Stimulated activated CD8-positive, alpha-beta memory T cell treated with anti-CD3 and anti-CD28 coated beads, Interleukin-12 subunit alpha, Interleukin-12 subunit beta, amount 100 ng/mL, for 24 hours (primary cell): ENCODE measurements at regions not wholly inside any gene's neighbourhood (a gene's known extent, or its start where the extent isn't known, plus 50 kb on each side); places are given as distances from the start of the nearest gene placed in this dataset.

Source experiments
- DNase-seq: peaks from one replicate; pipeline ENCODE4 v3.0.0-alpha.2; 2020; ENCODE audit errors: extremely low read depth

DNA sequence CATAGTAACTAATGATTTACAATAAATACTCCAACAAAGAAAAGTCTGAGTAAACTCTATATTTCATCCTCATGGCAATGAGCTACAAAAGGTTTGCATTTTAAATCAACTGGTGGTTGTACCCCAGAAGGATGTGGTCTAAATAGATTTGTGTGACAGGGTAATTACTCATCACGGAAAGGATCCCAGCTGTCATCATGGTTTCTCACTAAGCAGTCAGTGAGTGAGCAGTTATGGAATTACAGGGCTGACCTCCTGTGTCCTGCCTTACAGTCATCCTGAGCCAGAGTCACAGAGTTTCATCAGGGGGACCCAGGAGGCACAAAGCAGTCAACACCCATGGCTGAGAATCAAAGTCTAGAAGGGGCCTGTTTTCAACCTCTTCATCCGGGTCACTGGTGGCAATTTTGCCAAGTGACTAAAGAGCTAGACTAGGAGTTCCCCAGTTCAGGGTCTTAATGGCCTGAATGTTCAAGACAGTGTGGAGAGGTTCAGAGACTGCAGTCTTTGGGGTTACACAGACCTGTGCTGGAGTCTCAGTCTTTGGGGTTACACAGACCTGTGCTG lies 210.7 kb upstream of the SLC24A2 start:
- peak; percentile 28 for DNase-seq

DNA sequence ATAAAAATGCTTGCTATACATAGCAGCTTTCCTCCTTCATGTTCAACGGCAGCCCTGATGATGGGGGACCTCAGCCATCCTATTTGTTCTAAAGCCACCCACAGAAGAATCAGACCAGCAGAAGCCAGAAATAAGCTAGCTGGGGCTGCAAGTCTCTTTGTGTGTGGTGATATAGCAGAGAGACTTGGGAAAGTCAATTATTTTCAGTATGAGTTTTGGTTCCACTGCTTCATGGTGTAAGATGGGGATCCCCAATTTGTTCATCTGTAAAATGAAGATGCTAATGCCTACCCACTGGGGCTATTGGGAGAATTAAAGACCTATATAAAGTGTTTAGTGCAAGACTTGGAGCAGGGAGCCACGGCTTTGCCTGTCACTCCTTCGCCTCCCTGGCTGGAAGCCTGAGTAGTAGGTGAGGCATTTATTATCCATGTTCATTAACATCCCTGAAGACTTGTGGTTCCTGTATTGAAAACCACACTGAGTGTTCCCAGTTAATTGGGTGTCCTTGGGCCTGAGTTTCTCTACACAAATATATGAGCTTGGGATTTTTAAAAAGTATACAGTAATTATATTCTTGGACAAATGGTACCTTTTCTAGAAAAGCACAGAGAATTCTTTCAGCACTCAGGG lies 210.1 kb upstream of the SLC24A2 start:
- DNase-seq, result no peak

GRCh38 chr9:19998153-19998552 lies 209.3 kb upstream of the SLC24A2 start:
- DNase-seq, result no peak

DNA sequence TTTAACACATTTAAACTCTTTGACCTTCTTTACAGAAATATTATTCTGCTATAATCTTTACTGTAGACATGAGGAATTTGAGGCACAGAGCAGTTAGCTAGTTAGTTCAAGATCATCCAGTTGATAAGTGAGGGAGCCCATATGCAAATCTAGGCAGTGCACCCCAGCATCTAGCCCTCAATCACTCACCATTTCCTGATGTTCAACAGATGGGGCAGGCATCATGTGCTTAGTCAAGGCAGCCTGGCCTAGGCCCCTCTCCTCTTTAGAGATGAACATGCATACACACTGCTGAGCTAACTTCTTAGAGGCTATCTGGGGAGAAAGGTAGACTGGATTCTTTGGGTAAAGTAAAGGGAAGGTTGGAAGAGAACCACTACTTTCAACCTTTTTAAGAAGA lies 206.8 kb upstream of the SLC24A2 start:
- DNase-seq, result no peak

DNA sequence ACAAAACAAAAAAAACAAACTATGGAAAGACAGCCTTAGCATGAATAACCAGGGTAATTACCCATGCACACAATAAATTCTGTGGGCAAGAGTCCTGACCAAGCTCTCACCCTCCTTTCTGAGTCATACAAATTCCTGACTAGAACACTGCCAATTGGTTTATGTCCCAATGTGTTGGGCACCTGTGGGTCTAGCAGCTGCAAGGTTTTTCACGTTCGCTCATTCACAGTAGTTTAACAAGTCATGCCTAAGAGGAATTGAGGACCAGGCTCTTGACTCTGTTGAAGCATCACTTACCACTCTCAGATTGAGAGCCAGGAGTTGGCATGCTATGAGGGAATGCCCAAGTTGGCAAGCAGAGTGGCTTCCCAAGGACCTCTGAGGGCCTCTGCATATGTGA lies 205.5 kb upstream of the SLC24A2 start:
- no peak for DNase-seq

DNA sequence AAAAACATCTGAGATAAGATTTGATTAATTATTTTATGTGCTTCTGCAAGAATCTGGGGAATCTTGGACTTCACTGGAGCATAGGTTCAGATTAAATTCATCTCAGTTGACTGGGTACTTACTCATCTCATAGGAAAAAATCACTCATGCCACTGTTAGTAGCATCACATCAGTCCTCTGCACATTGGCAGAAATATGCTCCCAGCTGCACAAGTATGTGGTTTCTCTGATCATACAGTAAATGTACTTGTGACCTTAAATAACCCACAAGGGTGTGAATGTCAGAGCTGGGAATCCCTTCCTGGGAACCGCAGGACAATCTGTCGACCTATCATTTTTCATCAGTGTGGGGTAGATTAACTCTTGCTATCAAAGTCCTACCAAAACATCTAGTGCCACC lies 203.7 kb upstream of the SLC24A2 start:
- no peak for DNase-seq

DNA sequence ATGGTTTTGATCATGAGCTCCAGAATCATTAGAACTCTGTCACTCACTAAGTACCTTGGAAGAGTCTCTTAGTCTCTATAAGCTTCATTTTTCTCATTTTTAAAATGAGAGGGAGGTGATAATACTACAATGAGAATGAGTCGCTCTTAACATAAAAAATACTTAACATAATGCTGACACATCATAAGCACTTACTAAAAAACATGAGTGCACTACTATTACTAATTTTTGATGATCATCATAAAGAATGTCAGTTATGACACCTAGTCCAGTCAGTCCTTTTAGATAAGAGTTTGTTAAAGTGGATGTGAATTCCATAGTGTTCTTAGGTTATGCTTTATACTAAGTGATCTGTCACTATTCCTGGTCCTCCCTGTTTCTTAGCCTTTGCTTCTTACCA lies 200.4 kb upstream of the SLC24A2 start:
- no peak for DNase-seq

- DNase-seq, result no peak
Measured at GRCh38 chr9:19988281-19988680, 199.4 kb upstream of the SLC24A2 start.

- DNase-seq, result no peak
Measured at GRCh38 chr9:19985081-19985480, 196.2 kb upstream of the SLC24A2 start.

GRCh38 chr9:19976226-19976625 lies 187.4 kb upstream of the SLC24A2 start:
- DNase-seq, result no peak

GRCh38 chr9:19975499-19975898 lies 186.7 kb upstream of the SLC24A2 start:
- no peak for DNase-seq

GRCh38 chr9:19969721-19970120 lies 180.9 kb upstream of the SLC24A2 start:
- no peak for DNase-seq

- no peak for DNase-seq
Measured at GRCh38 chr9:19967888-19968459, 179.1 kb upstream of the SLC24A2 start.

GRCh38 chr9:19967216-19967887 lies 178.5 kb upstream of the SLC24A2 start:
- no peak for DNase-seq

GRCh38 chr9:19965336-19965735 lies 176.5 kb upstream of the SLC24A2 start:
- DNase-seq, result no peak

DNA sequence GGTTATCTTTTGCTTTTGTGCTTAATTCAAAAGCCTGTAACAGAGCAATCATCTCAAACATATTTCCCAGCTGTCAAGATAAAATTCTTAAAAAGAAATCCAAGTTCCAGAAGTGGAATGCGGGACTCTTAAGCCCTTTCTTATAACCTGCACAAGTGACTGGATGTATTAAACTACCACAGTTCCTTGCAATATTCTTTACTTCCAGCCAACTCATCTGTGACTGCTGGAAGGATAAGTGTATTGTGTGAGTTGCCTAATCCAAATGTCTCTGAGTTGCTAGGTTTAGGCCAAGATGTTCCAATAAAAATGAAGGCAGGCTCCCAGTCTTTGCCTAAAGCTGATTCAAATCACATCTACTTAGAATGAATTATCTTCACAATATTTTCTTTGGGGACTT lies 159.2 kb upstream of the SLC24A2 start:
- no peak for DNase-seq

GRCh38 chr9:19946441-19947109 lies 157.7 kb upstream of the SLC24A2 start:
- no peak for DNase-seq

DNA sequence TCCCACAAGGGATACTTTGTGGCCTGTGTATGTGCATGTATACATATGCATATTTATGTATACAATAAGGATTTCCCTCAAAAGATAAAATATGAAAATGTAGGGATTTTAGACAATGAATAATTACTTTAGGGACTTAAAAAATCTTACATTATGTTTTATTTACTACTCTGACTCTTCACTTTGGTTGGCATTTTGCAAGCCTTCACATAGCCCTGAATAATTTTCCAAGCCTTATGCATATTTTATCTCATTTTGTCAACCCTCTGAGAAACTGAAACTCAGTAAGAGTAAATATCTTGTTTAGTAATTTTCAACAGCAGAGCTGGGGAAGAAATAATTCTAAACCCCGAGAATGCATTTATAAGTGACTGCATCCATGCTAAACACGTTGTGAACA lies 153.0 kb upstream of the SLC24A2 start:
- DNase-seq, result no peak

DNA sequence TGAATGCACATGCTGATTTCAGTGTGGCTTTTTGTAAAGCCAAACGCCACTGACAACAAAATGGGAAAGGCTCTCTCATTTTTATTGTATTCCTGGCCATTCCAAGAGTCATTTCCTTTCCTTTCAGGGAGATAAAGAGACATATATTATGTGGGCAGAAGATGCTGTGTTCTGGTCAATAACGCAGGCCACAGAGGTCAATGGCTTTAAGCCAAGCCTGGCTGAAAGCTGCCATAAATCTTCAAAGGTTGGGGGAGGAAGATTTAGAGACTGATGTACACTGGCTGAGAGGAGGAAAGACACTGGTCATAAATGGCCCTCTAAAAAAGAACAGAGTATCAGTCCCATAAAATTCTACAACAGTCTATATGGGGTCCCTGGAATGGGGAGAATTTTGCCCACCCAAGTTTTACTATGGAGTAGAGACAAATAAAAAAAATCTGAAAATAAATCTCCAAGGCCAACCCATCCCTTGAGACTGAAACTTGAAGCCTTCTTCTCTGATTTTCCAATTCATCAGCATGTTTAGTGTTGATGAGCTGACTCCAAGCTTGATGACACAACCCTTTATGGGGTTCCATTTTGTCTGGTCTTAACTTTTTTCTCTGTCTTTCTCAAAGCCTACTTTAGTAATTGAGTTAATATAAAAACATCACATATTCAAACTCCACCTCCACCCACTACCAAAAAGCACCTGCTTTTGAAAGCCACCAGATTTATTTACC lies 152.1 kb upstream of the SLC24A2 start:
- no peak for DNase-seq

- DNase-seq, result no peak
Measured at GRCh38 chr9:19939734-19940278, 151.0 kb upstream of the SLC24A2 start.

- DNase-seq, result no peak
Measured at GRCh38 chr9:19938990-19939733, 150.3 kb upstream of the SLC24A2 start.
